NT2/D1 (cell line): ENCODE measurements at regions not wholly inside any gene's neighbourhood (a gene's known extent, or its start where the extent isn't known, plus 50 kb on each side); places are given as distances from the start of the nearest gene placed in this dataset.

ENCODE experiments used
- SUZ12 ChIP-seq: IDR thresholded peaks from 2 replicates; pipeline ENCODE4 v1.6.1; 2011; ENCODE audit not compliant: insufficient read length, insufficient read depth; ENCODE audit errors: extremely low read depth
- YY1 ChIP-seq: IDR thresholded peaks from 2 replicates; pipeline ENCODE4 v1.6.1; 2011; ENCODE audit not compliant: insufficient read length, insufficient read depth
- ZNF274 ChIP-seq: IDR thresholded peaks from 2 replicates; pipeline ENCODE4 v1.6.1; 2011; ENCODE audit warnings: mild to moderate bottlenecking, low read depth, low read length

GRCh38 chr1:239112101-239112935 lies 274.1 kb upstream of the CHRM3 start:
- TF ChIP-seq YY1 (no peak), ZNF274 (no peak), SUZ12 (no peak)
